IPS-15b (cell line): ENCODE measurements at regions not wholly inside any gene's neighbourhood (a gene's known extent, or its start where the extent isn't known, plus 50 kb on each side); places are given as distances from the start of the nearest gene placed in this dataset.

Source experiments
- H3K27me3 ChIP-seq: one replicate; pipeline ENCODE4 v1.6.1; 2013; ENCODE audit warnings: low read length; ENCODE audit not compliant: control insufficient read depth, insufficient read depth
- H3K36me3 ChIP-seq: one replicate; pipeline ENCODE4 v1.6.1; 2013; ENCODE audit warnings: low read length; ENCODE audit not compliant: control insufficient read depth, insufficient read depth
- H3K4me1 ChIP-seq: one replicate; pipeline ENCODE4 v1.6.1; 2013; ENCODE audit warnings: mild to moderate bottlenecking, low read length; ENCODE audit not compliant: control insufficient read depth, insufficient read depth
- H3K4me3 ChIP-seq: one replicate; pipeline ENCODE4 v1.5.1; 2013; ENCODE audit warnings: low read depth, low read length
- H3K9ac ChIP-seq: one replicate; pipeline ENCODE4 v1.6.1; 2013; ENCODE audit warnings: low read depth, mild to moderate bottlenecking, low read length
- H3K9me3 ChIP-seq: one replicate; pipeline ENCODE4 v1.6.1; 2013; ENCODE audit warnings: mild to moderate bottlenecking, low read length; ENCODE audit not compliant: control insufficient read depth, insufficient read depth

- Histone ChIP-seq H3K36me3 (no peaks in the 10 kb centered on the region), H3K4me1 (peaks cover 6% of the 10 kb centered on the region), H3K4me3 (no peak overlapping the region), H3K9ac (no peak overlapping the region), H3K27me3 (no peaks in the 10 kb centered on the region), H3K9me3 (no peaks in the 10 kb centered on the region)
These were observed 421.0 kb downstream of the DYNC2H1 start for GRCh38 chr11:103530257-103530656.

- Histone ChIP-seq H3K4me1 (peaks cover 11% of the 10 kb centered on the region), H3K27me3 (no peaks in the 10 kb centered on the region), H3K36me3 (no peaks in the 10 kb centered on the region), H3K9me3 (no peaks in the 10 kb centered on the region), H3K9ac (no peak overlapping the region), H3K4me3 (no peak overlapping the region)
These were observed 423.0 kb downstream of the DYNC2H1 start for GRCh38 chr11:103532133-103532788.

- no peak overlapping the region for H3K4me3 ChIP-seq
- no peaks in the 10 kb centered on the region for H3K27me3 ChIP-seq
- H3K9me3 ChIP-seq = no peaks in the 10 kb centered on the region
- H3K9ac ChIP-seq = no peak overlapping the region
- H3K4me1 ChIP-seq = peaks cover 9% of the 10 kb centered on the region
- no peaks in the 10 kb centered on the region for H3K36me3 ChIP-seq
These were observed 425.0 kb downstream of the DYNC2H1 start for GRCh38 chr11:103534191-103534590.

- Histone ChIP-seq H3K4me3 (no peak overlapping the region), H3K4me1 (peaks cover 9% of the 10 kb centered on the region), H3K36me3 (no peaks in the 10 kb centered on the region), H3K9me3 (no peaks in the 10 kb centered on the region), H3K9ac (no peak overlapping the region), H3K27me3 (no peaks in the 10 kb centered on the region)
These were observed 425.7 kb downstream of the DYNC2H1 start for GRCh38 chr11:103534959-103535358.

- Histone ChIP-seq H3K9ac (no peak overlapping the region), H3K36me3 (no peaks in the 10 kb centered on the region), H3K4me3 (no peak overlapping the region), H3K4me1 (peaks cover 9% of the 10 kb centered on the region), H3K9me3 (peaks cover 8% of the 10 kb centered on the region), H3K27me3 (no peaks in the 10 kb centered on the region)
These were observed 427.1 kb downstream of the DYNC2H1 start for GRCh38 chr11:103536335-103536722.

- Histone ChIP-seq H3K9ac (no peak overlapping the region), H3K36me3 (no peaks in the 10 kb centered on the region), H3K27me3 (no peaks in the 10 kb centered on the region), H3K4me1 (peaks cover 9% of the 10 kb centered on the region), H3K9me3 (peaks cover 14% of the 10 kb centered on the region), H3K4me3 (no peak overlapping the region)
These were observed 428.8 kb downstream of the DYNC2H1 start for GRCh38 chr11:103537904-103538502.

GRCh38 chr11:103539166-103539565, 429.9 kb downstream of the DYNC2H1 start:
- Histone ChIP-seq H3K36me3 (no peaks in the 10 kb centered on the region), H3K9ac (no peak overlapping the region), H3K4me3 (no peak overlapping the region), H3K4me1 (peaks cover 9% of the 10 kb centered on the region), H3K27me3 (no peaks in the 10 kb centered on the region), H3K9me3 (peaks cover 14% of the 10 kb centered on the region)

- H3K27me3 ChIP-seq = no peaks in the 10 kb centered on the region
- peaks cover 14% of the 10 kb centered on the region for H3K9me3 ChIP-seq
- H3K9ac ChIP-seq = no peak overlapping the region
- H3K4me1 ChIP-seq = peaks cover 9% of the 10 kb centered on the region
- H3K36me3 ChIP-seq = no peaks in the 10 kb centered on the region
- H3K4me3 ChIP-seq = no peak overlapping the region
These were observed 432.1 kb downstream of the DYNC2H1 start for GRCh38 chr11:103541186-103541795.

GRCh38 chr11:103542851-103543250, 433.6 kb downstream of the DYNC2H1 start:
- H3K4me3 ChIP-seq = no peak overlapping the region
- H3K9ac ChIP-seq = no peak overlapping the region
- peaks cover 14% of the 10 kb centered on the region for H3K9me3 ChIP-seq
- no peaks in the 10 kb centered on the region for H3K36me3 ChIP-seq
- no peaks in the 10 kb centered on the region for H3K27me3 ChIP-seq
- no peaks in the 10 kb centered on the region for H3K4me1 ChIP-seq

- Histone ChIP-seq H3K27me3 (no peaks in the 10 kb centered on the region), H3K36me3 (no peaks in the 10 kb centered on the region), H3K9ac (no peak overlapping the region), H3K9me3 (peaks cover 14% of the 10 kb centered on the region), H3K4me3 (no peak overlapping the region), H3K4me1 (no peaks in the 10 kb centered on the region)
These were observed 434.2 kb downstream of the DYNC2H1 start for GRCh38 chr11:103543456-103543855.

- H3K9me3 ChIP-seq = peaks cover 14% of the 10 kb centered on the region
- H3K9ac ChIP-seq = no peak overlapping the region
- H3K27me3 ChIP-seq = no peaks in the 10 kb centered on the region
These were observed 435.6 kb downstream of the DYNC2H1 start for GRCh38 chr11:103544874-103545273.

GRCh38 chr11:103545551-103545950, 436.3 kb downstream of the DYNC2H1 start:
- Histone ChIP-seq H3K27me3 (no peaks in the 10 kb centered on the region), H3K4me3 (no peak overlapping the region), H3K4me1 (no peaks in the 10 kb centered on the region), H3K36me3 (no peaks in the 10 kb centered on the region), H3K9me3 (peaks cover 13% of the 10 kb centered on the region), H3K9ac (no peak overlapping the region)

More at GRCh38 chr11:103544874-103545273, 435.6 kb downstream of the DYNC2H1 start:
- H3K4me3 ChIP-seq = no peak overlapping the region
- H3K4me1 ChIP-seq = no peaks in the 10 kb centered on the region
- no peaks in the 10 kb centered on the region for H3K36me3 ChIP-seq
